GM12878 (cell line): ENCODE measurements at regions not wholly inside any gene's neighbourhood (a gene's known extent, or its start where the extent isn't known, plus 50 kb on each side); places are given as distances from the start of the nearest gene placed in this dataset.

Experiments
- ATAC-seq: fragments of 200-7000 bp; cut with Tn5 transposase; 3 replicates; pipeline ENCODE4 v1.9.1; 2020; ENCODE audit warnings: mild to moderate bottlenecking, moderate library complexity
- BruUV-seq: library from RNA; stranded (reverse); fragments of 400-500 nt; replicated peaks from 2 replicates; lab custom pipeline; 2021; lab: Mats Ljungman, UMichigan
- CTCF ChIA-PET: fragments of 300-600 bp; sonication (Branson Sonifier 250); formaldehyde crosslinking; extraction: SDS; loops from one replicate; lab custom pipeline; 2021; ENCODE audit warnings: inconsistent platforms; lab: Yijun Ruan, JAX
- POLR2A ChIA-PET: fragments of 350-600 bp; formaldehyde crosslinking; extraction: SDS; loops from one replicate; lab custom pipeline; 2021; ENCODE audit warnings: inconsistent platforms; lab: Charles Lee
- RAD21 ChIA-PET: fragments of 300-600 bp; sonication (Branson Sonifier 250); formaldehyde crosslinking; loops from one replicate; lab custom pipeline; 2023; ENCODE audit warnings: antibody characterized with exemption; ENCODE audit not compliant: unreplicated experiment; lab: Charles Lee
- SMC1A ChIA-PET: fragments of 300-600 bp; sonication (Branson Sonifier 250); formaldehyde crosslinking; loops from one replicate; lab custom pipeline; 2023; ENCODE audit not compliant: unreplicated experiment, uncharacterized antibody; lab: Charles Lee
- DNase-seq: peaks from one replicate; pipeline ENCODE4 v3.0.0-alpha.2; 2011; ENCODE audit warnings: low read depth, low spot score
- FAIRE-seq: peaks from 3 replicates; lab custom pipeline; 2011; peaks lifted over from hg19 to GRCh38; lab: Jason Lieb, UNC
- H2AFZ ChIP-seq: 2 replicates; pipeline ENCODE4 v1.6.0; 2011; ENCODE audit warnings: low read depth, low read length, control low read depth; ENCODE audit not compliant: control insufficient read depth
- H3K27ac ChIP-seq: 2 replicates; pipeline ENCODE4 v1.5.1; 2011; ENCODE audit warnings: control low read depth; ENCODE audit not compliant: control insufficient read depth, insufficient read depth
- H3K27me3 ChIP-seq, 2 experiments: replicated peaks in 1 of 2; 2 replicates each; pipeline versions ENCODE4 v1.6.0 to v1.6.1; 2011; ENCODE audit warnings: low read length in 1 of 2; ENCODE audit not compliant: control insufficient read depth in 2 of 2, insufficient read depth in 2 of 2
- H3K36me3 ChIP-seq, 2 experiments: 2 replicates each; pipeline ENCODE4 v1.5.1; 2011; ENCODE audit warnings: low read length in 1 of 2; ENCODE audit not compliant: control insufficient read depth in 2 of 2, insufficient read depth in 2 of 2
- H3K4me1 ChIP-seq: 2 replicates; pipeline ENCODE4 v1.6.1; 2011; ENCODE audit warnings: mild to moderate bottlenecking, low read length, moderate library complexity, mixed read lengths; ENCODE audit not compliant: control insufficient read depth, insufficient read depth
- H3K4me2 ChIP-seq: 2 replicates; pipeline ENCODE4 v1.6.0; 2011; ENCODE audit warnings: control low read depth; ENCODE audit not compliant: control insufficient read depth, insufficient read depth
- H3K4me3 ChIP-seq: fragments of 200-600 bp; sonication (generic); 2 replicates; pipeline ENCODE4 v1.5.1; 2016
- H3K79me2 ChIP-seq: 2 replicates; pipeline ENCODE4 v1.6.0; 2011; ENCODE audit warnings: low read length; ENCODE audit not compliant: control insufficient read depth, insufficient read depth
- H3K9ac ChIP-seq: 2 replicates; pipeline ENCODE4 v1.8.0; 2011; ENCODE audit warnings: low read length, control low read depth, mixed read lengths; ENCODE audit not compliant: control insufficient read depth, insufficient read depth
- H3K9me3 ChIP-seq: replicated peaks from 3 replicates; pipeline ENCODE4 v1.5.1; 2011; ENCODE audit warnings: mild to moderate bottlenecking, low read length; ENCODE audit not compliant: control insufficient read depth, insufficient read depth
- H4K20me1 ChIP-seq: 2 replicates; pipeline ENCODE4 v1.6.0; 2011; ENCODE audit not compliant: control insufficient read depth, insufficient read depth
- ASH2L ChIP-seq: fragments of 300-600, 200-600 bp; sonication (generic); IDR thresholded peaks from 2 replicates; pipeline ENCODE4 v1.6.1; 2017; ENCODE audit warnings: low read depth, mild to moderate bottlenecking, borderline replicate concordance
- BCL11A ChIP-seq: IDR thresholded peaks from 2 replicates; pipeline ENCODE4 v1.6.1; 2011; ENCODE audit warnings: low read depth, low read length
- HSF1 ChIP-seq: fragments of 150-350 bp; IDR thresholded peaks from 2 replicates; pipeline ENCODE4 v1.6.1; 2014; ENCODE audit warnings: mild to moderate bottlenecking, low read depth, low read length
- NRF1 ChIP-seq: conservative IDR thresholded peaks from 2 replicates; pipeline ENCODE4 v1.6.1; 2011; ENCODE audit warnings: mild to moderate bottlenecking, low read depth, low read length, improper control_type of control experiment
- RB1 ChIP-seq: fragments of 450-650 bp; formaldehyde crosslinking; IDR thresholded peaks from 2 replicates; pipeline ENCODE4 v1.6.1; 2017; ENCODE audit warnings: mild to moderate bottlenecking, borderline replicate concordance
- SRF ChIP-seq, 2 experiments: IDR thresholded peaks; 2 replicates each; pipeline ENCODE4 v1.6.1; 2011; ENCODE audit warnings: low read depth in 2 of 2, low read length in 2 of 2, mild to moderate bottlenecking in 1 of 2, moderate library complexity in 1 of 2
- TCF7 ChIP-seq: IDR thresholded peaks from 2 replicates; pipeline ENCODE4 v1.6.1; 2014; ENCODE audit warnings: antibody characterized with exemption, borderline replicate concordance
- WRNIP1 ChIP-seq: IDR thresholded peaks from 2 replicates; pipeline ENCODE4 v1.6.1; 2011; ENCODE audit warnings: low read depth, low read length, improper control_type of control experiment, borderline replicate concordance
- WGBS: methylation state at CpG from one replicate; pipeline ENCODE4 v1.1.6; 2016; ENCODE audit warnings: low lambda C conversion rate; ENCODE audit not compliant: insufficient replicate concordance, insufficient coverage; ENCODE audit errors: missing lambda C conversion rate; 5-methylcytosine and 5-hydroxymethylcytosine counted together
- in situ Hi-C: fragments of 300-500 bp; cut with MboI; formaldehyde crosslinking; loops from 9 replicates; pipeline ENCODE4 v1.14.3; 2018; ENCODE audit warnings: mixed read lengths
- intact Hi-C: fragments of 100-400 bp; cut with micrococcal nuclease; formaldehyde crosslinking; loops from one replicate; pipeline ENCODE4 v1.14.2; 2022; ENCODE audit not compliant: unreplicated experiment
- TF ChIP-seq, protein P1 (sequence below): fragments of 450-650 bp; IDR thresholded peaks from 2 replicates; pipeline ENCODE4 v1.6.1; 2017; ENCODE audit warnings: mild to moderate bottlenecking
- TF ChIP-seq, protein P2 (sequence below): fragments of 450-650 bp; IDR thresholded peaks from 2 replicates; pipeline ENCODE4 v1.6.1; 2017; ENCODE audit warnings: mild to moderate bottlenecking, low read depth, inconsistent platforms; ENCODE audit not compliant: poor library complexity, severe bottlenecking
- TF ChIP-seq, protein P3 (sequence below): fragments of 150-350 bp; IDR thresholded peaks from 2 replicates; pipeline ENCODE4 v1.6.1; 2016; ENCODE audit warnings: low read depth, low read length

DNA sequence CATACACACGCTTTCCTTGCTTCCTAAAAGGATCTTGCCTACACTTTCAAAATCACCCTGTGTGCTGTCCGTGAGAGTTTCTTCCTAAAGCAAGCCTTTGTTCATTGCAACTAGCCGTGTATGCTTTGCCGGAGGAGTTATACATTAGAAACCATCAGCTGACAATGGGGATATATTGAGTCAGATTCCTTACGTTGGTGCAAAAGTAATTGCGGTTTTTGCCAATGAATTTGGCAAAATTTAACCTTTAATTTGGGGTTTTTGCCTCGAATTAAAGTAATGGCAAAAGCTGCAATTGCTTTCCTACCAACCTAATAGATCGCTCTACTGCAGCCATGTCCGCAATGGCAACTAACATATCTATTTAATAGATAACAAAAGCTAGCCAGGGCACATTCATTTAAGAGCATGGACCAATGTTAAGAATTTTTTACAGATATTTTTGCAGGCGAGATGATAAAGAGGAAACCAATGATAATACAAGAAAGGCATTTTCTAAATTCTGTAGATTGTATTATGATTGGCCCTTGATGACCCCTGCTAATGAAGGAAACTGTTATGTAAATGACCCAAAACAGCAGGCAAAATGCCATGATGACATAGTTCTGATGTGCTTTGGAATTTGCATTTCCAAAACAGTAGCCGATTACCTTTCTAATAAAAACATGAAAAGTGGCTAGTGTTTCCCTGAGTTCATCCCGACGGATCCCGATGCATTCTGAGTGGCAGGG lies 184.8 kb upstream of the NRP1 start:
- Histone ChIP-seq H3K4me3 (no peak overlapping the region), H3K27me3 (no peaks in the 10 kb centered on the region), H3K27ac (no peak overlapping the region), H3K9me3 (no peaks in the 10 kb centered on the region), H4K20me1 (no peaks in the 10 kb centered on the region), H3K4me1 (no peaks in the 10 kb centered on the region), H2AFZ (no peak overlapping the region), H3K36me3 (no peaks in the 10 kb centered on the region), H3K79me2 (no peaks in the 10 kb centered on the region), H3K9ac (no peak overlapping the region), H3K4me2 (no peak overlapping the region)
- RAD21 ChIA-PET, result interaction anchor here (0.6 to 0.8 kb wide), 2 partner anchors 66 to 183 kb away, joined by 3 read pairs; no protein-coding TSS in a partner anchor
- ATAC-seq, result no peak
- intact Hi-C loops (no loop called here), in situ Hi-C loops (no loop called here)
- SMC1A ChIA-PET, result interaction anchor here (1.0 to 1.8 kb wide), 5 partner anchors 24 to 507 kb away, joined by 3 to 6 read pairs (median 4); no protein-coding TSS in a partner anchor
- no peak for DNase-seq
- FAIRE-seq, result no peak
- POLR2A ChIA-PET, result no interaction called here
- WGBS, result 52% methylated on average over 14 of the region's 14 CpGs
- CTCF ChIA-PET, result interaction anchor here (1.7 kb wide), 1 partner anchor 34 kb away, joined by 4 read pairs; no protein-coding TSS in a partner anchor
- no TSS peak for BruUV-seq
- TF ChIP-seq, protein P1, sequence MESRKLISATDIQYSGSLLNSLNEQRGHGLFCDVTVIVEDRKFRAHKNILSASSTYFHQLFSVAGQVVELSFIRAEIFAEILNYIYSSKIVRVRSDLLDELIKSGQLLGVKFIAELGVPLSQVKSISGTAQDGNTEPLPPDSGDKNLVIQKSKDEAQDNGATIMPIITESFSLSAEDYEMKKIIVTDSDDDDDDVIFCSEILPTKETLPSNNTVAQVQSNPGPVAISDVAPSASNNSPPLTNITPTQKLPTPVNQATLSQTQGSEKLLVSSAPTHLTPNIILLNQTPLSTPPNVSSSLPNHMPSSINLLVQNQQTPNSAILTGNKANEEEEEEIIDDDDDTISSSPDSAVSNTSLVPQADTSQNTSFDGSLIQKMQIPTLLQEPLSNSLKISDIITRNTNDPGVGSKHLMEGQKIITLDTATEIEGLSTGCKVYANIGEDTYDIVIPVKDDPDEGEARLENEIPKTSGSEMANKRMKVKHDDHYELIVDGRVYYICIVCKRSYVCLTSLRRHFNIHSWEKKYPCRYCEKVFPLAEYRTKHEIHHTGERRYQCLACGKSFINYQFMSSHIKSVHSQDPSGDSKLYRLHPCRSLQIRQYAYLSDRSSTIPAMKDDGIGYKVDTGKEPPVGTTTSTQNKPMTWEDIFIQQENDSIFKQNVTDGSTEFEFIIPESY, result no peak
- TF ChIP-seq BCL11A (no peak), RB1 (no peak), WRNIP1 (no peak), SRF (IDR thresholded peaks at IDR 0.05; ENCODE audit: low read depth in 2 of 2, low read length in 2 of 2) (no peak), HSF1 (no peak), NRF1 (no peak), TCF7 (no peak), ASH2L (no peak)
- TF ChIP-seq, protein P2, sequence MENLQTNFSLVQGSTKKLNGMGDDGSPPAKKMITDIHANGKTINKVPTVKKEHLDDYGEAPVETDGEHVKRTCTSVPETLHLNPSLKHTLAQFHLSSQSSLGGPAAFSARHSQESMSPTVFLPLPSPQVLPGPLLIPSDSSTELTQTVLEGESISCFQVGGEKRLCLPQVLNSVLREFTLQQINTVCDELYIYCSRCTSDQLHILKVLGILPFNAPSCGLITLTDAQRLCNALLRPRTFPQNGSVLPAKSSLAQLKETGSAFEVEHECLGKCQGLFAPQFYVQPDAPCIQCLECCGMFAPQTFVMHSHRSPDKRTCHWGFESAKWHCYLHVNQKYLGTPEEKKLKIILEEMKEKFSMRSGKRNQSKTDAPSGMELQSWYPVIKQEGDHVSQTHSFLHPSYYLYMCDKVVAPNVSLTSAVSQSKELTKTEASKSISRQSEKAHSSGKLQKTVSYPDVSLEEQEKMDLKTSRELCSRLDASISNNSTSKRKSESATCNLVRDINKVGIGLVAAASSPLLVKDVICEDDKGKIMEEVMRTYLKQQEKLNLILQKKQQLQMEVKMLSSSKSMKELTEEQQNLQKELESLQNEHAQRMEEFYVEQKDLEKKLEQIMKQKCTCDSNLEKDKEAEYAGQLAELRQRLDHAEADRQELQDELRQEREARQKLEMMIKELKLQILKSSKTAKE, result no peak
- TF ChIP-seq, protein P3, sequence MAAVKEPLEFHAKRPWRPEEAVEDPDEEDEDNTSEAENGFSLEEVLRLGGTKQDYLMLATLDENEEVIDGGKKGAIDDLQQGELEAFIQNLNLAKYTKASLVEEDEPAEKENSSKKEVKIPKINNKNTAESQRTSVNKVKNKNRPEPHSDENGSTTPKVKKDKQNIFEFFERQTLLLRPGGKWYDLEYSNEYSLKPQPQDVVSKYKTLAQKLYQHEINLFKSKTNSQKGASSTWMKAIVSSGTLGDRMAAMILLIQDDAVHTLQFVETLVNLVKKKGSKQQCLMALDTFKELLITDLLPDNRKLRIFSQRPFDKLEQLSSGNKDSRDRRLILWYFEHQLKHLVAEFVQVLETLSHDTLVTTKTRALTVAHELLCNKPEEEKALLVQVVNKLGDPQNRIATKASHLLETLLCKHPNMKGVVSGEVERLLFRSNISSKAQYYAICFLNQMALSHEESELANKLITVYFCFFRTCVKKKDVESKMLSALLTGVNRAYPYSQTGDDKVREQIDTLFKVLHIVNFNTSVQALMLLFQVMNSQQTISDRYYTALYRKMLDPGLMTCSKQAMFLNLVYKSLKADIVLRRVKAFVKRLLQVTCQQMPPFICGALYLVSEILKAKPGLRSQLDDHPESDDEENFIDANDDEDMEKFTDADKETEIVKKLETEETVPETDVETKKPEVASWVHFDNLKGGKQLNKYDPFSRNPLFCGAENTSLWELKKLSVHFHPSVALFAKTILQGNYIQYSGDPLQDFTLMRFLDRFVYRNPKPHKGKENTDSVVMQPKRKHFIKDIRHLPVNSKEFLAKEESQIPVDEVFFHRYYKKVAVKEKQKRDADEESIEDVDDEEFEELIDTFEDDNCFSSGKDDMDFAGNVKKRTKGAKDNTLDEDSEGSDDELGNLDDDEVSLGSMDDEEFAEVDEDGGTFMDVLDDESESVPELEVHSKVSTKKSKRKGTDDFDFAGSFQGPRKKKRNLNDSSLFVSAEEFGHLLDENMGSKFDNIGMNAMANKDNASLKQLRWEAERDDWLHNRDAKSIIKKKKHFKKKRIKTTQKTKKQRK, result no peak
